Neural progenitor cell (in vitro differentiated cells): ENCODE measurements at regions not wholly inside any gene's neighbourhood (a gene's known extent, or its start where the extent isn't known, plus 50 kb on each side); places are given as distances from the start of the nearest gene placed in this dataset.

Source experiments
- CTCF ChIP-seq: fragments of 200-600 bp; sonication (generic); IDR thresholded peaks from 2 replicates; pipeline ENCODE4 v1.5.1; 2017; ENCODE audit warnings: antibody characterized with exemption, mild to moderate bottlenecking
- EZH2 ChIP-seq: fragments of 200-600 bp; sonication (generic); IDR thresholded peaks from 2 replicates; pipeline ENCODE4 v1.6.1; 2017; ENCODE audit warnings: antibody characterized with exemption, mild to moderate bottlenecking, moderate library complexity
- EZH2phosphoT487 ChIP-seq: fragments of 200-600 bp; sonication (generic); IDR thresholded peaks from 2 replicates; pipeline ENCODE4 v1.6.1; 2017; ENCODE audit warnings: antibody characterized with exemption

GRCh38 chr9:88783711-88784083, 207.6 kb upstream of the S1PR3 start:
- TF ChIP-seq EZH2 (no peak), CTCF (no peak), EZH2phosphoT487 (no peak)
